ENCODE measurements at regions not wholly inside any gene's neighbourhood (a gene's known extent, or its start where the extent isn't known, plus 50 kb on each side); places are given as distances from the start of the nearest gene placed in this dataset.
A peak's percentile ranks its signal among the peaks of the same experiment; 100 is the strongest.
"Not testable (repeated sequence)": the region's sequence is repeated elsewhere in the genome, so short reads cannot be mapped to it uniquely, and the experiment has no call there.

DNA sequence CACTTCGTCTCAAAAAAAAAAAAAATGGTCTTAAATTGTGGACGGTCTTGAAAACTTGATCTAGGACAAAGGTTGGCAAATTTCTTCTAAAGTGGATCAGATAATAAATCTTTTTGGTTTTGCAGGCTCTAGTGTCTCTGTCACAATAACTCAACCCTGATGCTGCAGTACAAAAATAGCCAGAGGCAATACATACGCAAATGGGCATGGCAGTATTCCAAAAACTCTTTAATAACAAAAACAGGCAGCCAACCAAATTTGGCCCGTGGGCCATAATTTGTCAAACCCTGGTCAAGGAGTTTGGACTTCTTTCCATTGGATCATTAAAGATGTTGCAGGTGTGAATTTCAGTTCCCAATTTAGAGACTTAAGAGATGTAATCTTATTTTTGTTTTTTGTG, 93.5 kb upstream of the MRI1 start:
- DNase-seq (ENCODE audit: insufficient read length, low spot score) (no peak), FAIRE-seq (no peak)
- TF ChIP-seq POLR2A (IDR thresholded peaks at IDR 0.05; ENCODE audit: low read depth, low read length): no peak

DNA sequence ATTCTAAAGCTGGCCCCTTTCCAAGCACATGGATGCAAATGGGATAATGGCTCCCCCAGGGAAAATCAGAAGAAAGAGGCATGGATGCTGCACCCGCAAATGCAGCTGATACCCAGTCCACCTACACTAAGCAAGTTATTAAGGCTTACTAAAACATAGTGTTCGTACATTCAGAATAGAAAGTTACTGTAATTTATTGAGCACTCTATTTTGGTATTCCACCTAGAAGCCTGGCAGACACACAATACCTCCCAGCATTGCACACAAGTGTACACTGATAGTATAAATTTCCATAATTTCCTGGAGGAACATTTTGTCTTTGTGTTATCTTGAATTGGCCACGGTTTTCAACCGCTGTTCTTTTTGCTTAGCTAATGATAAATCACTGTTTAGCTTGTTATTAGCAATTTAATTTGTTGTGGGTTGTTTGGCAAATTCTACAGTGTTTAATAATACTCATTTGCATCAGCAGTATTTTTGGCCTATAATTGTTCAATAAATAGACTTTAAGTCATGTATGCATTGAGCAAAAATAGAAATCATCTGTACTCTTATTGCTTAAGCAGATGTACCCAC, 94.5 kb upstream of the MRI1 start:
- no peak for DNase-seq (ENCODE audit: insufficient read length, low spot score)
- TF ChIP-seq POLR2A (IDR thresholded peaks at IDR 0.05; ENCODE audit: low read depth, low read length): no peak
- FAIRE-seq: no peak

DNA sequence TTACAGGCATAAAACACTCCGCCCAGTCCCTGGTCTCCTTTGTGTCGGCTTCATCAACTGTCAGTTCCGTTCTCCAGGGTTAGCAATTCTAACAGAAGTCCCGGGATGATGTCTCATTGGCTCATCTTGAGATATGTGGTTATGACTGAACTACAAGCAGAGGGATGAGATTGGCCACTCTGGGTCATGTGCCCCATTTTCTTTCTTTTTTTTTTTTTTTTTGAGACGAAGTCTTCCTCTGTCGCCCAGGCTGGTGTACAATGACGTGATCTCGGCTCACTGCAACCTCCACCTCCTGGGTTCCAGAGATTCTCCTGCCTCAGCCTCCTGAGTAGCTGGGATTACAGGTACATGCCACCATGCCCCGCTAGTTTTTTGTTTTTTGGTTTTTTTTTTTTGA, 95.4 kb upstream of the MRI1 start:
- TF ChIP-seq POLR2A (IDR thresholded peaks at IDR 0.05; ENCODE audit: low read depth, low read length): no peak
- DNase-seq (ENCODE audit: insufficient read length, low spot score) (peak; percentile 40), FAIRE-seq (no peak)

DNA sequence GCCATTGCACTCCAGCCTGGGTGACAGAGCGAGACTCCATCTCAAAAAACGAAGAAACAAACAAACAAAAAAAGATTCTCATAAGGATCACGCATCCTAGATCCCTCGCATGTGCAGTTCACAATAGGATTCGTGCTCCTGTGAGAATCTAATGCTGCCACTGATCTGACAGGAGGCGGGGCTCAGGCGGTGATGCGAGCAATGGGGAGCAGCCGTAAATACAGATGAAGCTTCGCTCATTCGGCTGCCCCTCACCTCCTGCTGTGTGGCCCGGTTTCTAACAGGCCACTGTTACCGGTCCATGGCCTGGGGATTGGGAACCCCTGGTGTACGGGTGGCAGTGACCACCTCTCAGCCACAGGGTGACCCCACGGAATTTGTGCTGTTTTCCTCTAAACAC, 98.2 kb upstream of the MRI1 start:
- DNase-seq (ENCODE audit: insufficient read length, low spot score): no peak
- TF ChIP-seq POLR2A (IDR thresholded peaks at IDR 0.05; ENCODE audit: low read depth, low read length): no peak
- FAIRE-seq: no peak

DNA sequence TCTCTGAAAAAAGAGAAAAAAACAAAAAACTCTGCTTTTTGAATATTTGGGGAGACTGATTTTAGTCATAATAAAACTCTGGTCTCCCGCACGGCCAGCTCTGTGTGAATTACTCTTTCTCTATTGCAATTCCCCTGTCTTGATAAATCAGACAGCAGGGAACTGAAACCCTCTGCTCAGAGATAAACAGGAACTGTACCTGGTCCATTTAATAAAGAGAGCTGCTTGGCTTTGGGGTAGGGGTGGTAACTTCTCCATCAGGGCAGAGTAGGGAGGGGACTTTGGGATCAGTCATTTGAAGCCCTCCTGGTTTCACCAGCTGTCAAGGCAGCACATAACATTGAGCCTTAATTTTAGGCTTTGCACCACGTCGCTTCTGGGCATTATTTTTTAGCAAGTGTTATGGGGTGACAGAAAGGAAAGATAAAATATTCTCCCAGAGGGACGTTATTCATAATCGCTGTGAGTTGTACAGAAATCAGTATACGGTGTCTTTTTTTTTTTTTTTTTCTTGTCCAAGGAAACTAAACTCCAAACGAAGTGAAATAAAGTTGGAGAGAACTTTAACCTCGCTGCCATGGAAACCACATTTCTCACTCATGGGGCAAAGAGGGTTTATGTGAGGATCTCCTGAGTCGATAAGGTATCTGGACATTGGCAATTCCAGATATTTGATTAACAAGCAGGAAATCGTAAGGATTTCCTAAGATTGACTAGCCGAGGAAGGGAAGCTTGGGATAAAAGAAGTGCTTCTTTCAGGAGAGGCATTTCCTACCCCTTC, 99.0 kb upstream of the MRI1 start:
- FAIRE-seq: no peak
- no peak for DNase-seq (ENCODE audit: insufficient read length, low spot score)

DNA sequence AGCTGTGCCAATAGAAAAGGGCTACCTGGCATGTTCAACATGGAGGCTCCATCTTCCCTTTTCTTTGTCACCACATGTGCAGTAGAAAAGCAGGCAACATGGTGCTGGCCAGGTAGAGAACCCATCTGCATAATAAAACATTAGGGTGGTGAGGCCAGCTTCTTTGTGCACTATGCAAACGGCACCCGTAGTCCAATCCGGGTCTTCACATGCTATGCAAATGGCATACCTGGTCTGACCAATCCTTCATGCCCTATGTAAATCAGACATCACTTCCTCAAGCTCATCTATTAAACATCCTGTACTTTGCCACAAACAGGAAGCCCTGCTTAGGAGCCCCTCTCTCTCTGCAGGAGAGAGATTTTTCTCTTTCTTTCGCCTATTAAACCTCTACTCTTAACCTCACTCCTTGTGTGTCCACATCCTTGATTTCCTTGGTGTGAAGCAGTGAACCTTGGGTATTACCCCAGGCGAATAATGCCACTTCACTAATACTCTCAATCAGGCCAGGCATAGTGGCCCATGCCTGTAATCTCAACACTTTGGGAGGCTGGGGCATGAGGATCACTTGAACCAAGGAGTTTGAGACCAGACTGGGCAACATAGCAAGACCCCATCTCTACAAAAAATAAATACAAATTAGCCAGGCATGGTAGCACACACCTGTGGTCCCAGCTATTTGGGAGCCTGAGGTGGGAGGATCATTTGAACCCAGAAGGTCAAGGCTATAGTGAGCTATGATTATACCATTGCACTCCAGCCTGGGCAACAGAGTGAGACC, 111.3 kb upstream of the MRI1 start:
- DNase-seq (ENCODE audit: insufficient read length, low spot score) (no peak), FAIRE-seq (no peak)
- no peak for TF ChIP-seq POLR2A (IDR thresholded peaks at IDR 0.05; ENCODE audit: low read depth, low read length)

More for the DNA sequence above, 99.0 kb upstream of the MRI1 start:
- no peak for TF ChIP-seq POLR2A (IDR thresholded peaks at IDR 0.05; ENCODE audit: low read depth, low read length)

DNA sequence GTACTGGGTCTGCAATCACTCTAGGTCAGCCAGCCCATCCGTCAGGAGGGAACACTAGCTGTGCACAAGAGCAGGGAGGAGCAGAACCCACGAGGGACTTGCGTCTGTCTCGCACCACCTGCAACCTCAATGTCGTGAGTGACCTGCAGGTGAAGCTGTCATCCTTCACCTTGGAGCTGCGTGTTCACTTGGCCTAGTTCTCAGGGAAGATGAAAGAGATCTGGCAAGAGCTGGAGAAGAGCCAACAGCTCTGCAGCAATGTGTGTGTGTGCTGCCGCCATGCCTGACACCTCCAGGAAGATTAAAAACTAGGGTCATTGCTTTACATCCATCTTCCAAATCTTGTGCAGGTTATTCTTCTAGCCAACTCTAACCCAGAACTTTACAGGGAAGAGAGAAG, 117.6 kb upstream of the MRI1 start:
- TF ChIP-seq POLR2A (IDR thresholded peaks at IDR 0.05; ENCODE audit: low read depth, low read length): no peak
- DNase-seq (ENCODE audit: insufficient read length, low spot score) (no peak), FAIRE-seq (no peak)

DNA sequence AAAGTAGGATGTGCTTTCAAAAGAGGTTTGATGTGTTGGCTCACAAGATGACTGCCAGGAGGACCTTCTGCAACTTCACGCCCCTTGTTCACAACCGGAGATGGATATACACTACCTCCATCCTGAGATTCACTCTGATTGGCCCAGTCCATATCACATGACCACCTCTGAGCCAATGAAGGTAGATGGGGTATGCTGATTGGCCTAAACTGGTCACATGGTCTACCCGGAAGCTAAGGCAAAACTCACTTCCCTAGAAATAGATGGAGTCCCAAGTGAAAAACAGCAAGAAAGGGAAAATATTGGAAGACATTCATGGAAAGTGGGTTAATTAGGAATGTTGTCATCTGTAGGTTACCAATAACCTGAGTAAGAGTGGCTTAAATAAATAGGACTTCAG, 119.7 kb upstream of the MRI1 start:
- DNase-seq (ENCODE audit: insufficient read length, low spot score) (no peak), FAIRE-seq (no peak)
- TF ChIP-seq POLR2A (IDR thresholded peaks at IDR 0.05; ENCODE audit: low read depth, low read length): no peak

DNA sequence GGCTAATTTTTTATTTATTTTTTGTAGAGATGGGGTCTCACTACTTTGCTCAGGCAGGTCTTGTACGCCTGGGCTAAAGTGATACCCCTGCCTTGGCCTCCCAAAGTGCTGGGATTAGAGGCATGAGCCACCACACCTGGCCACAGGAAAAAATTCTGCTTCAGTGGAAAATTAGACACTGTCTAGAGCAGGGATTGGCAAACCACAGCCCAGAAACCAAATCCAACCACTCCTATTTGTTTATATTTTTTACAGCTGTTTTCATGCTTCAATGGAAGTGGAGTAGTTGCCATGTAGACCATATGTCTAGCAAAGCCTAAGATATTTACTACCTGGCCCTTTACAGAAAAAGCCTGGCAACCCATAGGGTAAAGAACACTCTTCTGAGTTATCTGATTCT, 123.7 kb upstream of the MRI1 start:
- DNase-seq (ENCODE audit: insufficient read length, low spot score) (no peak), FAIRE-seq (no peak)
- TF ChIP-seq POLR2A (IDR thresholded peaks at IDR 0.05; ENCODE audit: low read depth, low read length): no peak

DNA sequence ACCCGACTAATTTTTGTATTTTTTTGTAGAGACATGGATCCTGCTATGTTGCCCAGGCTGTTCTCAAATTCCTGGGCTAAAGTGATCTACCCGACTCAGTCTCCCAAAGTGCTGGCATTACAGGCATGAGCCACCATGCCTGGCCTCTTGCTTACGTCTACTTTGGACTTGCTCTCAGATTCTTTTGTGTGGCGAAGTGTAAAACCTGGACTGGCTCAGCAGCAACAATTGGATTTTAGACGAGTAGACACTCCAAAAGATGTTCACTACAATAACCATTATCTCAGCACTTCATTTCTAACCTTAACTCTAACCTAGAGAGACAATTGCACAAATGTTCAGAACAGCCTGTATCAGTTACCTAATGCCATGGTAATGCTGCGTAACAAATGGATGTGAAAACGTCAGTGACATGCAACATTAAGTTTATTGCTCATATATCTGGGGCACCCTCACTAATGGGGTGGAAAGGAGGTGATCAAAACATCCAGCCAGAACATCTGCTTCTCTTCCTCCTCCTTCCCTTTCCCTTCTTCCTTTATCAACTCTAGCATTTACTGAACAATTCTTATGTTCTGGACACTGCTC, 124.9 kb upstream of the MRI1 start:
- FAIRE-seq (no peak), DNase-seq (ENCODE audit: insufficient read length, low spot score) (no peak)
- TF ChIP-seq POLR2A (IDR thresholded peaks at IDR 0.05; ENCODE audit: low read depth, low read length): no peak

DNA sequence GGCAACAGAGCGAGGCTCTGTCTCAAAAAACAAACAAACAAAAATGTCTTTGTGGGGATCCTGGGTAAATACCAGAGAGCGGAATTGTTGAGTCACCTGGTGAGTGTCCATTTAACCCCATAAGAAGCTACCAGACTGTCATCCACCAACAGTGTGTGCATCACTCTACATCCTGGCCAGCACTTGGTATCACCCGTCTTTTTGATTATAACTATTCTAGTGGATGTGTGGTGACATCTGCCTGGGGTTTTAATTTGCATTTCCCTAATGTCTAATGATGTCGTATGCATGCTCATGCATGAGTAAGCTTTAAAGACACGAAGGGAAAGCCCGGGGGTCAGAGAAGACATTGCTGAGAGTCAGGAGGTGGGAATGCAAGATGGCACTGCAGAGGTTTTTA, 126.7 kb upstream of the MRI1 start:
- FAIRE-seq: no peak
- no peak for TF ChIP-seq POLR2A (IDR thresholded peaks at IDR 0.05; ENCODE audit: low read depth, low read length)
- no peak for DNase-seq (ENCODE audit: insufficient read length, low spot score)

DNA sequence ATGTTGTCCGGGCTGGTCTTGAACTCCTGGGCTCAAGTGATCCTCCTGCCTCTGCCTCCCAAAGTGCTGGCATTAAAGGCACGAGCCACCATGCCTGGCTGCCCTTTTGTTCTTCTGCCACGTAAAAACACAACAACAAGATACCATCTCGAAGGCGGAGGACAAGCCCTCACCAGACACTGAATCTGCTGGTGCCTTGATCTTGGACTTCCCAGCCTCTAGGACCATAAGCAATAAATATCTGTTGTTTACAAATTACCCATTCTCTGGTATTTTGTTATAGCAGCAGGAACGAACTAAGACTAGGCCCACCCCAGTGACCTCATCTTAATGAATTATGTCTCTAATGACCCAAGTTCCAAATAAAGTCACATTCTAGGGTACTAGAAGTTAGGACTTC, 128.4 kb upstream of the CACNA1A start:
- FAIRE-seq (no peak), DNase-seq (ENCODE audit: insufficient read length, low spot score) (no peak)
- no peak for TF ChIP-seq POLR2A (IDR thresholded peaks at IDR 0.05; ENCODE audit: low read depth, low read length)

DNA sequence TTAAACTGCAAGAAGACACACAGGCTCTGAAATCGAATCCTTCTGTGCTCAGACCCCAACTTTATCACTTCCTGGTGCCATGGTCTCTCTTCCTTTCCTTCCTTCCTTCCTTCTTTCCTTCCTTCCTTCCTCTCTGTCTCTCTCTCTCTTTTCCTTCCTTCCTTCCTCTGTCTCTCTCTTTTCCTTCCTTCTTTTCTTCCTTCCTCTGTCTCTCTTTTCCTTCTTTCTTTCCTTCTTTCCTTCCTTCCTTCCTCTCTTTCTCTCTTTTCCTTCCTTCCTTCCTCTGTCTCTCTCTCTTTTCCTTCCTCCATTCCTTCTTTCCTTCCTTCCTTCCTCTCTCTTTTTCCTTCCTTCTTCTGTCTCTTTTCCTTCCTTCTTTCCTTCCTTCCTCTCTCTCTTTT, 127.2 kb upstream of the CACNA1A start:
- no peak for TF ChIP-seq POLR2A (IDR thresholded peaks at IDR 0.05; ENCODE audit: low read depth, low read length)
- FAIRE-seq: no peak
- no peak for DNase-seq (ENCODE audit: insufficient read length, low spot score)

DNA sequence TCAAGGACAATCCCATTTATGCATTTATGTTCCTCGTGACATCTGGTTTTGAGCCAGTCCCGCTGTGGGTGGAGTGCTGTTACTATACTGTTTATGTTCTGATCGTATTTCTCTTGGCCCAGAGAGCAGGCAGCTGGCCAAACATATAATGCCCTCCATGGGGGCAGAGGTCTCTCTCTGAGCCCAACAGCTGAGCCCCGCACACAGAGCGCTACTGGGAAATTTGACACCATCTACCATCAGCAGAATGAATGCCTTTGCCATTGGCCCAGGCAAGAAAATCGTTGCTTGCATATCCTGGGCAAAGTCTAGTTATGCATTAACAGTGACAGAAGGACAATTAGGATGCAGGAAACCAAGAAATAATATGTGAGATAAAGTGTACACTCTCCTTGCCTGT, 126.8 kb upstream of the CACNA1A start:
- TF ChIP-seq POLR2A (IDR thresholded peaks at IDR 0.05; ENCODE audit: low read depth, low read length): no peak
- FAIRE-seq (no peak), DNase-seq (ENCODE audit: insufficient read length, low spot score) (no peak)

DNA sequence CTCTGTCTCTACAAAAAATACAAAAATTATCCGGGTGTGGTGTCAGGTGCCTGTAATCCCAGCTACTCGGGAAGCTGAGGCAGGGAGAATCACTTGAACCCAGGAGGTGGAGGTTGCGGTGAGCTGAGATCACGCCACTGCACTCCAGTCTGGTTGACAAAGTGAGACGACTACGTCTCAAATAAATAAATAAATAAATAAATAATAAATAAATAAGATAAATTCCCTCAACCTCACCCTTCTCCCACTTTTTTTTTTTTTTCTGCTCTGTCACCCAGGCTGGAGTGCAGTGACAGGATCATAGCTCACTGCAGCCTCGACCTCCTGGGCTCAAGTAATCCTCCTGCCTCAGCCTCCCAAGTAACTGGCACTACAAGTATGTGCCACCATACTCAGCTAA, 125.9 kb upstream of the CACNA1A start:
- DNase-seq (ENCODE audit: insufficient read length, low spot score); FAIRE-seq: not testable (repeated sequence)
